HepG2 (cell line): ENCODE measurements at regions not wholly inside any gene's neighbourhood (a gene's known extent, or its start where the extent isn't known, plus 50 kb on each side); places are given as distances from the start of the nearest gene placed in this dataset.

Experiments
- HNF4G ChIP-seq, 2 experiments: sonication (generic) in 1 of 2; formaldehyde crosslinking in 1 of 2; IDR thresholded peaks; 2 replicates each; pipeline versions ENCODE4 v1.4.0 to v1.6.1; 2011 to 2020; ENCODE audit warnings: borderline replicate concordance in 2 of 2, low read depth in 2 of 2, mild to moderate bottlenecking in 2 of 2, low read length in 1 of 2, missing genetic modification reagents in 1 of 2, moderate library complexity in 1 of 2
- SRSF1 ChIP-seq: fragments of 200-400 bp; formaldehyde crosslinking; optimal IDR thresholded peaks from 2 replicates; pipeline ENCODE3; 2017; ENCODE audit warnings: mild to moderate bottlenecking, low read depth, low read length, moderate library complexity
- ZNF331 ChIP-seq: sonication (generic); formaldehyde crosslinking; IDR thresholded peaks from 2 replicates; pipeline ENCODE4 v1.4.0; 2020; ENCODE audit warnings: missing genetic modification reagents
- TF ChIP-seq, protein P1 (sequence below): sonication (generic); formaldehyde crosslinking; IDR thresholded peaks from 2 replicates; pipeline ENCODE4 v1.4.0; 2020; ENCODE audit warnings: missing genetic modification reagents, mild to moderate bottlenecking, borderline replicate concordance

DNA sequence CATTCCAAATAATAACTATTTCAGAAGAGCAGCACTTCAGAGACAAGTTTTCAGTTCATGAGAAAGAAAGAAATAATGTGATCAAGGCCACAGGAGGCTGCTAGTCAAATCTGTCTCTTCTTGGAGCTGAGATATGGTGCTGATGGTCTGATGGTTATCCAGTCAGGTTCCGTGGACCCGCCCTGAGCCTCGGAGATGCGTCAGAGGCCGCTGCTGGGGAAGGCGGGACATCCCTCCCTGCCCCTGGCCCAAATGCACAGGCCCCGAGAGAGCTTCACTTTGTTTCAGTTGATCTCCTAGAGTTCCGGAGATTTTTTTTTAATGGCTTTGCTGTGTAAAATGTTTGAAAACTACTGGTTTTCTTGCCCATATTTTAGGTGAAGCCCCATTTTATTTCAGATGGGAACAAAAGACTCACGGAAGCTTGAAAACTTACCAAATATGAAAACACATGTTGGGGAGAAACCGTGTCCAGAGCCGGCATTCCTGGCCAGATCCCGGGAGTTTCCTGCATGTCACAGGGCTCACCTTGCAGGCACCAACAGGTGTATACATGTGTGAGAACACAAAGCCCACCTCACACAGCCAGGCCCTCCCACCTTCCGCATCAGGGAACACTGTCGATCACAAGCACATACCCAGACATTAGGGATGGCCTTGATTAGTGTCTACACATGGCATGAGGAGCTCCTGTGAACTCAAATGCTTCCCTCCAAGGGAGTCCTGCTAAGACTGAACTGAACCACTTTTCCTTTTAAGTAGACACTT, 499.0 kb downstream of the TCERG1L start:
- TF ChIP-seq ZNF331 (CRISPR knock-in tag), result no peak
- TF ChIP-seq SRSF1, result no peak
- TF ChIP-seq, protein P1, sequence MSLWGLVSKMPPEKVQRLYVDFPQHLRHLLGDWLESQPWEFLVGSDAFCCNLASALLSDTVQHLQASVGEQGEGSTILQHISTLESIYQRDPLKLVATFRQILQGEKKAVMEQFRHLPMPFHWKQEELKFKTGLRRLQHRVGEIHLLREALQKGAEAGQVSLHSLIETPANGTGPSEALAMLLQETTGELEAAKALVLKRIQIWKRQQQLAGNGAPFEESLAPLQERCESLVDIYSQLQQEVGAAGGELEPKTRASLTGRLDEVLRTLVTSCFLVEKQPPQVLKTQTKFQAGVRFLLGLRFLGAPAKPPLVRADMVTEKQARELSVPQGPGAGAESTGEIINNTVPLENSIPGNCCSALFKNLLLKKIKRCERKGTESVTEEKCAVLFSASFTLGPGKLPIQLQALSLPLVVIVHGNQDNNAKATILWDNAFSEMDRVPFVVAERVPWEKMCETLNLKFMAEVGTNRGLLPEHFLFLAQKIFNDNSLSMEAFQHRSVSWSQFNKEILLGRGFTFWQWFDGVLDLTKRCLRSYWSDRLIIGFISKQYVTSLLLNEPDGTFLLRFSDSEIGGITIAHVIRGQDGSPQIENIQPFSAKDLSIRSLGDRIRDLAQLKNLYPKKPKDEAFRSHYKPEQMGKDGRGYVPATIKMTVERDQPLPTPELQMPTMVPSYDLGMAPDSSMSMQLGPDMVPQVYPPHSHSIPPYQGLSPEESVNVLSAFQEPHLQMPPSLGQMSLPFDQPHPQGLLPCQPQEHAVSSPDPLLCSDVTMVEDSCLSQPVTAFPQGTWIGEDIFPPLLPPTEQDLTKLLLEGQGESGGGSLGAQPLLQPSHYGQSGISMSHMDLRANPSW (CRISPR knock-in tag), result no peak
- no peak for TF ChIP-seq HNF4G (IDR thresholded peaks at IDR 0.05; ENCODE audit: borderline replicate concordance, low read depth, low read length)
- TF ChIP-seq HNF4G (CRISPR knock-in tag; IDR thresholded peaks at IDR 0.05; ENCODE audit: borderline replicate concordance, low read depth), result no peak
